ENCODE measurements at regions not wholly inside any gene's neighbourhood (a gene's known extent, or its start where the extent isn't known, plus 50 kb on each side); places are given as distances from the start of the nearest gene placed in this dataset.

- Histone ChIP-seq H3K4me3 (no peak overlapping the region), H3K36me3 (ENCODE audit: control insufficient read depth in 4 of 4, insufficient read depth in 4 of 4, low read length in 4 of 4) (no peaks in the 10 kb centered on the region), H3K4me1 (ENCODE audit: control insufficient read depth in 5 of 5, insufficient read depth in 5 of 5, low read length in 5 of 5) (peaks cover 0 to 14% (median 0%) of the 10 kb centered on the region in 5 donors), H3K27ac (ENCODE audit: low read depth in 1 of 2, low read length in 1 of 2) (peak overlapping the region in 1 of 2 donors; percentile 75), H3K27me3 (ENCODE audit: control insufficient read depth in 3 of 3, insufficient read depth in 3 of 3, low read length in 2 of 3) (no peaks in the 10 kb centered on the region), H3K9me3 (ENCODE audit: control insufficient read depth in 4 of 4, insufficient read depth in 3 of 4, low read length in 3 of 4) (no peaks in the 10 kb centered on the region), H3K9ac (ENCODE audit: insufficient read depth in 1 of 2, low read length in 2 of 2) (no peak overlapping the region)
- DNase-seq (peak; percentile 28 to 78 (median 53)), ATAC-seq (ENCODE audit: insufficient read depth, low FRiP score) (no peak)
- 75 to 80% methylated on average over 2 of the region's 2 CpGs for WGBS, 2 donors
- no peak for TF ChIP-seq CTCF (IDR thresholded peaks at IDR 0.05; ENCODE audit: control extremely low read depth, extremely low read depth)
Measured at GRCh38 chr5:23027331-23027730, 174.2 kb upstream of the CDH12 start.

DNA sequence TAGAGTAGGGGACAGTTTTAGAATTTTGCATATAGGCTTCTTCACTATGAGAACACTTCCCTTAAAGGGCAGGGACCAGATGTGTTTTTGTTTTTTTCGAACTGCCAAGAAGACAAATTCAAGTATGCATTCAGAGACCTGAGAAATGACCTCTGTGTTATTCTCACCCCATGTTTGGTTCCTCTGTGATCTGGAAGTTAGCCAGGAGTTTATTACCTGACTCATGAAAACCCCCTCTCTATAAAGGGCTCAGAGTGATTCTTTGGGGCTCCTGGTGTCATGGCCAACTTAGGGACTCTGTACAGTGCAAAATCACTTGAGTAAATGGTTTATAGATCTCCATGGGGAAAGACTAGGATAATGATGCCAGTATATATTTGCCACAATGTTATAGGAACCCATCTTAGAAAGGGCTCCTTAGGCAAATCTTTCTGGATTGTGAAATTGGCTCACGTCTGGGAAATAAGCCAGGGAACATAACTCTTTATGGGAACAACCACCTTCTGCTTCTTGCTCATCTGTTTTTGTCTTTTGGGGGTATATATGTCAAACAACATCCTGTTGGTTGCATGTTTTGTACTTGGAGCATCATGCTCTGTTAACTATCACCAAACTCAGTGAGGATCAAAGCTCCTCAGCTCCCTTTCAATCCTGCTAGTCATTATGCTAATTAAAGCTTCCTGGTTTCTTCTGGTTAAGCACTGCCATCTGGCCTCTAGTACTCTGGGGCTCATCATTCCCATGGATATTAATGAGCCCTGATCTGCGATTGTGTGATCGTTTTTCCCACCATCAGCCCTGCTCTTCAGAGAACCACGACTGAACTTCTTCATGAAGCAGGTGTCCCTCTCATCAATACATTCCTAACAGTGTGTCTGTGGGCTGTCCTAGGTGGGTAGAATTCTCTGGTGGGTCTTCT is 173.4 kb upstream of the CDH12 start:
- 78 to 80% methylated on average over 5 of the region's 5 CpGs for WGBS, 2 donors
- H3K4me3 ChIP-seq, result no peak overlapping the region
- H3K36me3 ChIP-seq (ENCODE audit: control insufficient read depth in 4 of 4, insufficient read depth in 4 of 4, low read length in 4 of 4), result no peaks in the 10 kb centered on the region
- H3K27ac ChIP-seq (ENCODE audit: low read depth in 1 of 2, low read length in 1 of 2), result no peak overlapping the region
- no peaks in the 10 kb centered on the region for H3K9me3 ChIP-seq (ENCODE audit: control insufficient read depth in 4 of 4, insufficient read depth in 3 of 4, low read length in 3 of 4)
- H3K27me3 ChIP-seq (ENCODE audit: control insufficient read depth in 3 of 3, insufficient read depth in 3 of 3, low read length in 2 of 3), result no peaks in the 10 kb centered on the region
- DNase-seq (peak in 1 of 3 donors; percentile 39), ATAC-seq (ENCODE audit: insufficient read depth, low FRiP score) (no peak)
- peaks cover 0 to 14% (median 0%) of the 10 kb centered on the region in 5 donors for H3K4me1 ChIP-seq (ENCODE audit: control insufficient read depth in 5 of 5, insufficient read depth in 5 of 5, low read length in 5 of 5)
- no peak overlapping the region for H3K9ac ChIP-seq (ENCODE audit: insufficient read depth in 1 of 2, low read length in 2 of 2)
- no peak for TF ChIP-seq CTCF (IDR thresholded peaks at IDR 0.05; ENCODE audit: control extremely low read depth, extremely low read depth)

GRCh38 chr5:23025629-23026233 is 172.6 kb upstream of the CDH12 start:
- Histone ChIP-seq H3K9me3 (ENCODE audit: control insufficient read depth in 4 of 4, insufficient read depth in 3 of 4, low read length in 3 of 4) (no peaks in the 10 kb centered on the region), H3K27ac (ENCODE audit: low read depth in 1 of 2, low read length in 1 of 2) (no peak overlapping the region), H3K36me3 (ENCODE audit: control insufficient read depth in 4 of 4, insufficient read depth in 4 of 4, low read length in 4 of 4) (no peaks in the 10 kb centered on the region), H3K4me1 (ENCODE audit: control insufficient read depth in 5 of 5, insufficient read depth in 5 of 5, low read length in 5 of 5) (peaks cover 0 to 14% (median 0%) of the 10 kb centered on the region in 5 donors), H3K27me3 (ENCODE audit: control insufficient read depth in 3 of 3, insufficient read depth in 3 of 3, low read length in 2 of 3) (no peaks in the 10 kb centered on the region), H3K4me3 (no peak overlapping the region), H3K9ac (ENCODE audit: insufficient read depth in 1 of 2, low read length in 2 of 2) (no peak overlapping the region)
- no peak for TF ChIP-seq CTCF (IDR thresholded peaks at IDR 0.05; ENCODE audit: control extremely low read depth, extremely low read depth)
- WGBS, 2 donors, result 82 to 88% methylated on average over 1 of the region's 1 CpG
- DNase-seq (no peak), ATAC-seq (ENCODE audit: insufficient read depth, low FRiP score) (no peak)

Measured in lung (tissue), 11 donors.